ENCODE measurements at regions not wholly inside any gene's neighbourhood (a gene's known extent, or its start where the extent isn't known, plus 50 kb on each side); places are given as distances from the start of the nearest gene placed in this dataset.

DNA sequence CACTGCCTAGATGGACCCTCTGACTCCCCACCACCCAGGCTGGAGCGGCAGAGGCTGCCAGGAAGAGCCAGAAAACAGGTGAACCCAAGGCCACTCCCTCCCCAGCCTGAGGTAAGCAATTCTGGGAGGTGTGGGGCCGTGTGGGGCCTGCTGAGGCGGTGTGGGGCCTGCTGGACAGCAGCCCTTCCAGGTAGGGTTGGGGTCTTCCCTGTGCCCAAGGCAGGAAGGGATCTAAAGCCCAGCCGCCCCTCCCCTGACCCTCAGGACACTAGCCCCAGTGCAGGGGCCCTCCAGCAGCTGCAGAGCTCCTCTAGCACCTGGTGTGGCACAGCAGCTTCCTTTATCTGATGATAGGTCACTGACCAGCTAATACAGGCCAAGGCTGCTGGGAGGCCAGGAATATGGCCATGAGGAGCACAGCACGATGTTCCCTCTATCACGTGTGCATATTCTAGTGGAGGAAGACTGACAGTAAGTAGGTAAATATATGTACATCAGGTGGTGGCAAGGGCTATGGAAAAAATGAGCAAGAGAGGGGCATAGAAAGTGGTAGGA is 86.9 kb downstream of the IER5 start:
- Histone ChIP-seq H3K4me1 (ENCODE audit: insufficient read depth, low read length) (peaks cover 3% of the 10 kb centered on the region), H3K9me3 (ENCODE audit: low read length) (peaks cover 22% of the 10 kb centered on the region), H3K27me3 (ENCODE audit: control insufficient read depth in 1 of 2, insufficient read depth in 2 of 2, low read length in 2 of 2) (peaks cover 0 to 21% of the 10 kb centered on the region in 2 experiments; a peak in 1 of 5 replicates), H3K9ac (ENCODE audit: insufficient read depth, low read depth, low read length) (no peak overlapping the region), H3K4me2 (ENCODE audit: low read depth, low read length) (no peak overlapping the region), H2AFZ (ENCODE audit: low read length) (no peak overlapping the region), H3K36me3 (replicated peaks in 1 of 2; ENCODE audit: control insufficient read depth in 1 of 2, insufficient read depth in 2 of 2, low read length in 2 of 2) (no peaks in the 10 kb centered on the region), H3K4me3 (replicated peaks in 1 of 3; ENCODE audit: insufficient read depth in 1 of 3, low read depth in 2 of 3, low read length in 3 of 3) (no peak overlapping the region), H3K27ac (ENCODE audit: extremely low read length, insufficient read depth, low read length) (no peak overlapping the region), H3K79me2 (ENCODE audit: insufficient read depth, low read length) (no peaks in the 10 kb centered on the region), H4K20me1 (ENCODE audit: insufficient read depth, low read length) (no peaks in the 10 kb centered on the region)
- BruUV-seq (replicated peaks), result no TSS peak
- ChIA-PET POLR2A (no interaction called here), CTCF (ENCODE audit: low intra/inter-chr PET ratio, low total read pairs) (no interaction called here)
- no peak for ATAC-seq
- WGBS (ENCODE audit: low lambda C conversion rate), result 7% methylated on average over 3 of the region's 6 CpGs
- DNase-seq (ENCODE audit: low spot score), result no peak
- intact Hi-C loops (cut with micrococcal nuclease; ENCODE audit: unreplicated experiment) (no loop called here), in situ Hi-C loops (cut with HindIII; ENCODE audit: extremely low pct_ligation_motif_present, low pct_unique_long_range_greater_than_20kb) (no loop called here)
- TF ChIP-seq CBX5 (CRISPR knock-in tag; IDR thresholded peaks at IDR 0.05; ENCODE audit: borderline replicate concordance) (no peak), RBAK (CRISPR knock-in tag; IDR thresholded peaks at IDR 0.05) (no peak), NCOA2 (CRISPR knock-in tag; IDR thresholded peaks at IDR 0.05) (no peak), MYPOP (CRISPR knock-in tag; IDR thresholded peaks at IDR 0.05) (no peak), MNT (IDR thresholded peaks at IDR 0.05) (peak; percentile 32; the same call in 1 of the 2 replicates), USF2 (IDR thresholded peaks at IDR 0.05; ENCODE audit: low read depth, low read length) (no peak), USF2 (CRISPR knock-in tag; IDR thresholded peaks at IDR 0.05; ENCODE audit: borderline replicate concordance) (no peak)
- FAIRE-seq, result no peak
